H1 (cell line): ENCODE measurements at regions not wholly inside any gene's neighbourhood (a gene's known extent, or its start where the extent isn't known, plus 50 kb on each side); places are given as distances from the start of the nearest gene placed in this dataset.

Experiments used
- CTCF ChIA-PET: fragments of 300-600 bp; sonication (Branson Sonifier 250); formaldehyde crosslinking; loops from one replicate; lab custom pipeline; 2021; ENCODE audit not compliant: partially characterized antibody; lab: Charles Lee
- POLR2A ChIA-PET: fragments of 300-600 bp; sonication (Branson Sonifier 250); formaldehyde crosslinking; loops from one replicate; lab custom pipeline; 2021; ENCODE audit warnings: inconsistent platforms; ENCODE audit not compliant: partially characterized antibody; lab: Charles Lee
- DNase-seq, 2 experiments: peaks; one replicate each; pipeline versions ENCODE4 v3.0.0 to v3.0.0-alpha.2; 2010 to 2022; ENCODE audit warnings: low spot score in 2 of 2, low read depth in 1 of 2, mixed read lengths in 1 of 2
- FAIRE-seq: peaks from 2 replicates; lab custom pipeline; 2011; peaks lifted over from hg19 to GRCh38; lab: Jason Lieb, UNC
- H2AFZ ChIP-seq: 2 replicates; pipeline ENCODE4 v1.8.1; 2012; ENCODE audit warnings: low read length, inconsistent platforms
- H2AK5ac ChIP-seq: 2 replicates; pipeline ENCODE4 v1.6.1; 2013; ENCODE audit warnings: low read depth, low read length
- H2BK120ac ChIP-seq: replicated peaks from 2 replicates; pipeline ENCODE3; 2013; ENCODE audit warnings: low read depth, low read length, inconsistent platforms
- H2BK12ac ChIP-seq: 2 replicates; pipeline ENCODE4 v1.6.1; 2013; ENCODE audit warnings: low read depth, low read length
- H2BK15ac ChIP-seq: 2 replicates; pipeline ENCODE4 v1.6.1; 2013; ENCODE audit warnings: low read length
- H2BK20ac ChIP-seq: 2 replicates; pipeline ENCODE4 v1.6.1; 2013; ENCODE audit warnings: low read length
- H2BK5ac ChIP-seq: 2 replicates; pipeline ENCODE4 v1.6.1; 2013; ENCODE audit warnings: low read depth, low read length
- H3K14ac ChIP-seq: 2 replicates; pipeline ENCODE4 v1.6.1; 2013; ENCODE audit warnings: inconsistent platforms; ENCODE audit not compliant: insufficient read length
- H3K18ac ChIP-seq: 2 replicates; pipeline ENCODE4 v1.6.1; 2013; ENCODE audit warnings: low read length; ENCODE audit errors: extremely low read depth
- H3K23ac ChIP-seq: 2 replicates; pipeline ENCODE4 v1.6.1; 2013; ENCODE audit warnings: inconsistent platforms; ENCODE audit not compliant: insufficient read length
- H3K23me2 ChIP-seq: 2 replicates; pipeline ENCODE4 v1.6.1; 2013; ENCODE audit warnings: low read depth, low read length
- H3K27ac ChIP-seq: 2 replicates; pipeline ENCODE4 v1.6.1; 2011; ENCODE audit warnings: low read depth, low read length, inconsistent platforms
- H3K27me3 ChIP-seq, 4 experiments: replicated peaks in 1 of 4; 1 replicate in 1 of 4; 2 replicates in 3 of 4; pipeline versions ENCODE4 v1.6.1 to v1.8.1; 2011 to 2013; ENCODE audit warnings: low read length in 3 of 4, mild to moderate bottlenecking in 3 of 4, inconsistent platforms in 2 of 4, mixed read lengths in 2 of 4, moderate library complexity in 1 of 4; ENCODE audit not compliant: control insufficient read depth in 3 of 4, insufficient read depth in 3 of 4; ENCODE audit errors: extremely low read depth in 1 of 4
- H3K36me3 ChIP-seq, 4 experiments: 2 replicates each; pipeline versions ENCODE4 v1.6.1 to v1.8.1; 2011 to 2013; ENCODE audit warnings: mild to moderate bottlenecking in 4 of 4, low read length in 3 of 4, moderate library complexity in 2 of 4, control low read depth in 1 of 4, inconsistent platforms in 1 of 4; ENCODE audit not compliant: insufficient read depth in 4 of 4, control insufficient read depth in 2 of 4
- H3K4ac ChIP-seq: replicated peaks from 2 replicates; pipeline ENCODE3; 2013; ENCODE audit warnings: low read length, low read depth, mixed read lengths, inconsistent platforms; ENCODE audit not compliant: insufficient read length
- H3K4me1 ChIP-seq, 4 experiments: replicated peaks in 1 of 4; 1 replicate in 1 of 4; 2 replicates in 3 of 4; pipeline versions ENCODE4 v1.6.1 to v1.8.1; 2011 to 2013; ENCODE audit warnings: low read length in 3 of 4, inconsistent platforms in 2 of 4, mixed read lengths in 1 of 4; ENCODE audit not compliant: insufficient read depth in 4 of 4, control insufficient read depth in 3 of 4
- H3K4me2 ChIP-seq, 2 experiments: 2 replicates each; pipeline versions ENCODE4 v1.6.1 to v1.8.1; 2011 to 2013; ENCODE audit warnings: low read depth in 2 of 2, low read length in 2 of 2, control low read depth in 1 of 2, inconsistent platforms in 1 of 2, mild to moderate bottlenecking in 1 of 2; ENCODE audit not compliant: insufficient read depth in 1 of 2
- H3K4me3 ChIP-seq, 4 experiments: fragments of 200-600, 300-600 bp in 1 of 4; sonication (generic), shearing (Covaris generic), sonication (Bioruptor Twin) in 1 of 4; 2 replicates each; pipeline versions ENCODE4 v1.5.1 to v1.8.1; 2011 to 2016; ENCODE audit warnings: low read length in 4 of 4, low read depth in 3 of 4, control low read depth in 2 of 4, inconsistent platforms in 2 of 4, mild to moderate bottlenecking in 2 of 4, mixed read lengths in 1 of 4, moderate library complexity in 1 of 4; ENCODE audit not compliant: insufficient read depth in 2 of 4; ENCODE audit errors: extremely low read depth in 1 of 4
- H3K56ac ChIP-seq: replicated peaks from 2 replicates; pipeline ENCODE3; 2013; ENCODE audit warnings: low read depth, mild to moderate bottlenecking, mixed read lengths, low read length, inconsistent platforms; ENCODE audit not compliant: insufficient read length
- H3K79me1 ChIP-seq: 2 replicates; pipeline ENCODE4 v1.6.1; 2013; ENCODE audit warnings: low read depth, low read length, control low read depth
- H3K79me2 ChIP-seq, 2 experiments: 2 replicates each; pipeline versions ENCODE4 v1.6.1 to v1.8.1; 2012 to 2013; ENCODE audit warnings: low read length in 2 of 2, mild to moderate bottlenecking in 2 of 2, inconsistent platforms in 1 of 2; ENCODE audit not compliant: insufficient read depth in 2 of 2, control insufficient read depth in 1 of 2
- H3K9ac ChIP-seq, 4 experiments: replicated peaks in 1 of 4; 1 replicate in 1 of 4; 2 replicates in 3 of 4; pipeline versions ENCODE4 v1.6.1 to v1.8.1; 2011 to 2013; ENCODE audit warnings: low read depth in 3 of 4, low read length in 3 of 4, control low read depth in 2 of 4, mild to moderate bottlenecking in 2 of 4, moderate library complexity in 2 of 4, inconsistent platforms in 1 of 4; ENCODE audit errors: extremely low read depth in 1 of 4
- H3K9me3 ChIP-seq, 2 experiments: 2 replicates each; pipeline versions ENCODE4 v1.6.1 to v1.8.1; 2012 to 2013; ENCODE audit warnings: mild to moderate bottlenecking in 2 of 2, moderate library complexity in 2 of 2, control low read depth in 1 of 2, inconsistent platforms in 1 of 2, low read depth in 1 of 2, low read length in 1 of 2, mixed read lengths in 1 of 2; ENCODE audit not compliant: insufficient read depth in 2 of 2
- H4K20me1 ChIP-seq, 2 experiments: replicated peaks in 1 of 2; 2 replicates each; pipeline versions ENCODE3 to v1.8.1; 2011 to 2013; ENCODE audit warnings: inconsistent platforms in 2 of 2, low read length in 2 of 2, mild to moderate bottlenecking in 1 of 2; ENCODE audit not compliant: insufficient read depth in 2 of 2, control insufficient read depth in 1 of 2
- H4K5ac ChIP-seq: 2 replicates; pipeline ENCODE4 v1.6.1; 2013; ENCODE audit warnings: low read length, low read depth, mixed read lengths, inconsistent platforms; ENCODE audit not compliant: insufficient read length
- H4K8ac ChIP-seq: 2 replicates; pipeline ENCODE4 v1.8.0; 2013; ENCODE audit warnings: mild to moderate bottlenecking, moderate library complexity, low read length, inconsistent platforms; ENCODE audit not compliant: insufficient read depth; ENCODE audit errors: extremely low read depth
- H4K91ac ChIP-seq: replicated peaks from 2 replicates; pipeline ENCODE3; 2013; ENCODE audit warnings: low read length, mixed read lengths, inconsistent platforms; ENCODE audit not compliant: insufficient read length
- HDAC2 ChIP-seq, 2 experiments: fragments of 300-600 bp in 1 of 2; sonication (generic) in 1 of 2; IDR thresholded peaks; 2 replicates each; pipeline ENCODE4 v1.6.1; 2011 to 2012; ENCODE audit warnings: low read depth in 2 of 2, low read length in 2 of 2, mild to moderate bottlenecking in 2 of 2, moderate library complexity in 2 of 2, borderline replicate concordance in 1 of 2, inconsistent platforms in 1 of 2
- JUN ChIP-seq: IDR thresholded peaks from 2 replicates; pipeline ENCODE4 v1.6.1; 2011; ENCODE audit warnings: low read depth, mild to moderate bottlenecking, improper control_type of control experiment, low read length
- POLR2AphosphoS5 ChIP-seq: IDR thresholded peaks from 2 replicates; pipeline ENCODE4 v1.6.1; 2011; ENCODE audit warnings: low read depth, low read length
- RFX5 ChIP-seq: IDR thresholded peaks from 2 replicates; pipeline ENCODE4 v1.6.1; 2011; ENCODE audit warnings: low read depth, low read length, improper control_type of control experiment, borderline replicate concordance
- WGBS, 2 experiments: shearing (Covaris generic) in 1 of 2; methylation state at CpG; one replicate each; pipeline versions ENCODE4 v1.1.6 to v1.1.7; 2013 to 2015; ENCODE audit warnings: low lambda C conversion rate in 2 of 2, mixed read lengths in 2 of 2, inconsistent platforms in 1 of 2, low coverage in 1 of 2, missing lambda C conversion rate in 1 of 2; ENCODE audit not compliant: insufficient replicate concordance in 2 of 2, insufficient coverage in 1 of 2, insufficient read length in 1 of 2; ENCODE audit errors: extremely low coverage in 1 of 2, missing lambda C conversion rate in 1 of 2; 5-methylcytosine and 5-hydroxymethylcytosine counted together
- TF ChIP-seq, protein P1 (sequence below): IDR thresholded peaks from 2 replicates; pipeline ENCODE4 v1.6.1; 2012; ENCODE audit warnings: low read length, inconsistent platforms

DNA sequence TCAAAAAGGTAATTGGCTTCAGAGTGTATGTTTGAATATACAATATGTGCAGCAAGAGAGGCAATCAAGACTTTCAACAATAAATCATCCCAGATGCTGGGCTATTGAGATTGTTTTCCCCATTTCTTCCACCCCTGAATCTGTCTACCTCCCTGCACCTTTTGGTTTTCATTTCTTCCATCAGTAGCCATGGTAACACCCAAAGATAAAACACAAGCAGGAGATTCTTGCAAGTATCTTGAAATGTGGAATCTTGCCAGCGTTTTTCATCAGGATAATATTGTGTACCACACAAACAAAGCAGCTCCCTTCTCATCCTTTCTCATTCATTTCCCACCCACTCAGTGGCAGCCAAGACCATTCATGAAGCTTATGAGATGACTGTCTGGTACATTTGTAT is 73.0 kb upstream of the NRSN1 start:
- H3K23ac ChIP-seq, result no peak overlapping the region
- no peak overlapping the region for H3K27ac ChIP-seq
- DNase-seq (no peak), FAIRE-seq (no peak)
- H3K23me2 ChIP-seq, result no peaks in the 10 kb centered on the region
- H4K8ac ChIP-seq, result no peak overlapping the region
- no peak overlapping the region for H4K91ac ChIP-seq
- no peak overlapping the region for H2BK20ac ChIP-seq
- no peak overlapping the region for H2BK120ac ChIP-seq
- H4K5ac ChIP-seq, result no peak overlapping the region
- TF ChIP-seq POLR2AphosphoS5 (no peak), JUN (no peak), RFX5 (no peak), HDAC2 (IDR thresholded peaks at IDR 0.05; ENCODE audit: borderline replicate concordance in 1 of 2, low read depth in 2 of 2, low read length in 2 of 2) (no peak)
- TF ChIP-seq, protein P1, sequence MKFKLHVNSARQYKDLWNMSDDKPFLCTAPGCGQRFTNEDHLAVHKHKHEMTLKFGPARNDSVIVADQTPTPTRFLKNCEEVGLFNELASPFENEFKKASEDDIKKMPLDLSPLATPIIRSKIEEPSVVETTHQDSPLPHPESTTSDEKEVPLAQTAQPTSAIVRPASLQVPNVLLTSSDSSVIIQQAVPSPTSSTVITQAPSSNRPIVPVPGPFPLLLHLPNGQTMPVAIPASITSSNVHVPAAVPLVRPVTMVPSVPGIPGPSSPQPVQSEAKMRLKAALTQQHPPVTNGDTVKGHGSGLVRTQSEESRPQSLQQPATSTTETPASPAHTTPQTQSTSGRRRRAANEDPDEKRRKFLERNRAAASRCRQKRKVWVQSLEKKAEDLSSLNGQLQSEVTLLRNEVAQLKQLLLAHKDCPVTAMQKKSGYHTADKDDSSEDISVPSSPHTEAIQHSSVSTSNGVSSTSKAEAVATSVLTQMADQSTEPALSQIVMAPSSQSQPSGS, result no peak
- no peaks in the 10 kb centered on the region; a peak in 1 of 4 replicates for H3K9me3 ChIP-seq
- H3K79me1 ChIP-seq, result no peaks in the 10 kb centered on the region
- no peak overlapping the region for H3K4me2 ChIP-seq
- no peak overlapping the region for H3K18ac ChIP-seq
- H3K4ac ChIP-seq, result no peak overlapping the region
- POLR2A ChIA-PET, result no interaction called here
- H2AFZ ChIP-seq, result no peak overlapping the region
- H3K36me3 ChIP-seq, result no peaks in the 10 kb centered on the region
- H2BK5ac ChIP-seq, result no peak overlapping the region
- H3K4me1 ChIP-seq, result no peaks in the 10 kb centered on the region
- H4K20me1 ChIP-seq, result no peaks in the 10 kb centered on the region
- no peak overlapping the region for H3K56ac ChIP-seq
- peaks cover 0 to 1% (median 0%) of the 10 kb centered on the region in 4 experiments; a peak in 2 of 7 replicates for H3K27me3 ChIP-seq
- H3K4me3 ChIP-seq, result no peak overlapping the region
- H3K79me2 ChIP-seq, result no peaks in the 10 kb centered on the region
- WGBS, 2 experiments, result 93% methylated on average over 1 of the region's 1 CpG; no CpG with 5 or more reads in 1 of the 2 experiments
- H2BK15ac ChIP-seq, result no peak overlapping the region
- CTCF ChIA-PET, result interaction anchor here (0.6 to 1.4 kb wide), 5 partner anchors 10 to 1674 kb away, joined by 3 to 5 read pairs (median 3); no protein-coding TSS in a partner anchor
- H2AK5ac ChIP-seq, result no peak overlapping the region
- H3K9ac ChIP-seq, result no peak overlapping the region; a peak in 1 of 7 replicates
- H3K14ac ChIP-seq, result no peak overlapping the region
- H2BK12ac ChIP-seq, result no peak overlapping the region
